ENCODE measurements at regions not wholly inside any gene's neighbourhood (a gene's known extent, or its start where the extent isn't known, plus 50 kb on each side); places are given as distances from the start of the nearest gene placed in this dataset.

- H3K9me3 ChIP-seq (ENCODE audit: control insufficient read depth, insufficient read depth, low read length): no peaks in the 10 kb centered on the region
- no peak overlapping the region for H3K27ac ChIP-seq (ENCODE audit: low read depth, low read length)
- H3K36me3 ChIP-seq (ENCODE audit: control insufficient read depth, low read length): no peaks in the 10 kb centered on the region
- no peaks in the 10 kb centered on the region for H3F3A ChIP-seq (ENCODE audit: control insufficient read depth, insufficient read depth)
- TF ChIP-seq, protein P1, sequence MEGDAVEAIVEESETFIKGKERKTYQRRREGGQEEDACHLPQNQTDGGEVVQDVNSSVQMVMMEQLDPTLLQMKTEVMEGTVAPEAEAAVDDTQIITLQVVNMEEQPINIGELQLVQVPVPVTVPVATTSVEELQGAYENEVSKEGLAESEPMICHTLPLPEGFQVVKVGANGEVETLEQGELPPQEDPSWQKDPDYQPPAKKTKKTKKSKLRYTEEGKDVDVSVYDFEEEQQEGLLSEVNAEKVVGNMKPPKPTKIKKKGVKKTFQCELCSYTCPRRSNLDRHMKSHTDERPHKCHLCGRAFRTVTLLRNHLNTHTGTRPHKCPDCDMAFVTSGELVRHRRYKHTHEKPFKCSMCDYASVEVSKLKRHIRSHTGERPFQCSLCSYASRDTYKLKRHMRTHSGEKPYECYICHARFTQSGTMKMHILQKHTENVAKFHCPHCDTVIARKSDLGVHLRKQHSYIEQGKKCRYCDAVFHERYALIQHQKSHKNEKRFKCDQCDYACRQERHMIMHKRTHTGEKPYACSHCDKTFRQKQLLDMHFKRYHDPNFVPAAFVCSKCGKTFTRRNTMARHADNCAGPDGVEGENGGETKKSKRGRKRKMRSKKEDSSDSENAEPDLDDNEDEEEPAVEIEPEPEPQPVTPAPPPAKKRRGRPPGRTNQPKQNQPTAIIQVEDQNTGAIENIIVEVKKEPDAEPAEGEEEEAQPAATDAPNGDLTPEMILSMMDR (IDR thresholded peaks at IDR 0.05; ENCODE audit: low read depth, low read length, poor library complexity, severe bottlenecking): no peak
- no peak for TF ChIP-seq EZH2phosphoT487 (IDR thresholded peaks at IDR 0.05; ENCODE audit: borderline replicate concordance, low read length)
- no peak overlapping the region for H3K4me2 ChIP-seq (ENCODE audit: low read length)
- no peaks in the 10 kb centered on the region for H3K79me2 ChIP-seq (ENCODE audit: control insufficient read depth, low read length)
- peaks cover 8% of the 10 kb centered on the region for H3K27me3 ChIP-seq (ENCODE audit: control insufficient read depth, low read length)
- H3K9me2 ChIP-seq (replicated peaks; ENCODE audit: control insufficient read depth, low read length): no peaks in the 10 kb centered on the region
- H4K20me1 ChIP-seq (ENCODE audit: control insufficient read depth, insufficient read depth, low read depth, low read length): no peaks in the 10 kb centered on the region
- no peak overlapping the region for H3K4me3 ChIP-seq (ENCODE audit: low read length)
- peaks cover 21% of the 10 kb centered on the region for H3K4me1 ChIP-seq (ENCODE audit: control insufficient read depth, low read length)
Measured at GRCh38 chr17:77613627-77614026, 344.9 kb upstream of the TNRC6C start.

DNA sequence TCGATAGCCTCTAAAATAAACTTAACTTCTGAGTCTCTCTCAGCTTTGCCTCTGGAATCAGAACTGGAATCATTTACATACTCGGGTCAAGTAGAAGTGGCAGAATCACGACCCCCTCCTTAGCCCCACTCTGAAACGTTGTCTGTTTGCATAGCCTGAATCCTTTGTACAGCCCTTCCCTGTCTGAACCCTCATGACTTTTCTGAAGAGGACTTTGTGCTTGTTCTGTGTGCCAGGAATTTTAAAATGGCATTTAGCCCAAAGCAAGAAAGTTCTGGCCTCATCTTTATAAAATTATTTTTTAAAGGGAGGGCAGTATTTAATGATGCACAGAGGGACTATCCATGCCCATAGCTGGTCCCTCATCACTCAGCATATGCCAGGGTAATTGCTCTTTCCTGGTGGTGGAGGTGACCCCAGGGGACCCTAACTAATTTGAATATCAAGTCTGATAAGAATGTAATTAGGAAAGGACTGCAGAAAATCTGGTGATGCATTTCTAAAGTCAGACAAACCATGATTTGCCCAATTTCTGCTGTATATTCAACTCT is 342.7 kb upstream of the TNRC6C start:
- no peaks in the 10 kb centered on the region for H3K79me2 ChIP-seq (ENCODE audit: control insufficient read depth, low read length)
- H3K4me2 ChIP-seq (ENCODE audit: low read length): no peak overlapping the region
- H4K20me1 ChIP-seq (ENCODE audit: control insufficient read depth, insufficient read depth, low read depth, low read length): no peaks in the 10 kb centered on the region
- H3K27me3 ChIP-seq (ENCODE audit: control insufficient read depth, low read length): peaks cover 10% of the 10 kb centered on the region
- H3K4me3 ChIP-seq (ENCODE audit: low read length): no peak overlapping the region
- no peaks in the 10 kb centered on the region for H3F3A ChIP-seq (ENCODE audit: control insufficient read depth, insufficient read depth)
- no peak overlapping the region for H3K27ac ChIP-seq (ENCODE audit: low read depth, low read length)
- no peak for TF ChIP-seq EZH2phosphoT487 (IDR thresholded peaks at IDR 0.05; ENCODE audit: borderline replicate concordance, low read length)
- TF ChIP-seq, protein P1 (IDR thresholded peaks at IDR 0.05; ENCODE audit: low read depth, low read length, poor library complexity, severe bottlenecking): no peak
- peaks cover 4% of the 10 kb centered on the region; the same call in 1 of the 2 replicates for H3K9me3 ChIP-seq (ENCODE audit: control insufficient read depth, insufficient read depth, low read length)
- no peaks in the 10 kb centered on the region for H3K36me3 ChIP-seq (ENCODE audit: control insufficient read depth, low read length)
- no peaks in the 10 kb centered on the region for H3K9me2 ChIP-seq (replicated peaks; ENCODE audit: control insufficient read depth, low read length)
- H3K4me1 ChIP-seq (ENCODE audit: control insufficient read depth, low read length): peaks cover 8% of the 10 kb centered on the region

DNA sequence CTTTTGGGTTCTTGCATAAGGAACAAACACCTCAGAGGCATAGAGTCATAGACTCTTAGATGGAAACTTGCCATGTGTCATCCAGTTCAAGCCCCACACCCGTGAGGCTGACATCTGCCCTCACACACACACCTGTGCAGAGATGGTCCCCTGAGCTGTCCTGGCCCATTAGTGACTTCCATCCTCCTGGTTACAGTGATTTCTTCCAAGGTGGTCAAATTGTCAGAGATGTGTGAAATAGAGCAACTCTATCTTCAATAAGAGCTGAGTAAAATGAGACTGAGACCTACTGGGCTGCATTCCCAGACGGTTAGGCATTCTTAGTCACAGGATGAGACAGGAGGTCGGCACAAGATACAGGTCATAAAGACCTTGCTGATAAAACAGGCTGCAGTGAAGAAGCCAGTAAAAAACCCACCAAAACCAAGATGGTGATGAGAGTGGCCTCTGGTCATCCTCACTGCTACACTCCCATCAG is 342.2 kb upstream of the TNRC6C start:
- H4K20me1 ChIP-seq (ENCODE audit: control insufficient read depth, insufficient read depth, low read depth, low read length): no peaks in the 10 kb centered on the region
- H3K4me3 ChIP-seq (ENCODE audit: low read length): no peak overlapping the region
- peaks cover 4% of the 10 kb centered on the region; the same call in 1 of the 2 replicates for H3K9me3 ChIP-seq (ENCODE audit: control insufficient read depth, insufficient read depth, low read length)
- H3K27me3 ChIP-seq (ENCODE audit: control insufficient read depth, low read length): peaks cover 10% of the 10 kb centered on the region
- no peak for TF ChIP-seq EZH2phosphoT487 (IDR thresholded peaks at IDR 0.05; ENCODE audit: borderline replicate concordance, low read length)
- TF ChIP-seq, protein P1 (IDR thresholded peaks at IDR 0.05; ENCODE audit: low read depth, low read length, poor library complexity, severe bottlenecking): no peak
- no peaks in the 10 kb centered on the region for H3K79me2 ChIP-seq (ENCODE audit: control insufficient read depth, low read length)
- no peaks in the 10 kb centered on the region for H3K36me3 ChIP-seq (ENCODE audit: control insufficient read depth, low read length)
- H3K4me1 ChIP-seq (ENCODE audit: control insufficient read depth, low read length): peaks cover 6% of the 10 kb centered on the region
- no peak overlapping the region for H3K27ac ChIP-seq (ENCODE audit: low read depth, low read length)
- no peaks in the 10 kb centered on the region for H3K9me2 ChIP-seq (replicated peaks; ENCODE audit: control insufficient read depth, low read length)
- no peaks in the 10 kb centered on the region for H3F3A ChIP-seq (ENCODE audit: control insufficient read depth, insufficient read depth)
- H3K4me2 ChIP-seq (ENCODE audit: low read length): no peak overlapping the region
